Hematopoietic multipotent progenitor cell treated with erythropoietin and hydrocortisone succinate and interleukin-3 and kit ligand, for 8 days (in vitro differentiated cells): ENCODE measurements at regions not wholly inside any gene's neighbourhood (a gene's known extent, or its start where the extent isn't known, plus 50 kb on each side); places are given as distances from the start of the nearest gene placed in this dataset.

Experiments
- DNase-seq: peaks from one replicate; pipeline ENCODE4 v3.0.0-alpha.2; 2015

- DNase-seq: no peak
Observed at GRCh38 chr9:91025856-91026255, 224.2 kb downstream of the SYK start.

DNA sequence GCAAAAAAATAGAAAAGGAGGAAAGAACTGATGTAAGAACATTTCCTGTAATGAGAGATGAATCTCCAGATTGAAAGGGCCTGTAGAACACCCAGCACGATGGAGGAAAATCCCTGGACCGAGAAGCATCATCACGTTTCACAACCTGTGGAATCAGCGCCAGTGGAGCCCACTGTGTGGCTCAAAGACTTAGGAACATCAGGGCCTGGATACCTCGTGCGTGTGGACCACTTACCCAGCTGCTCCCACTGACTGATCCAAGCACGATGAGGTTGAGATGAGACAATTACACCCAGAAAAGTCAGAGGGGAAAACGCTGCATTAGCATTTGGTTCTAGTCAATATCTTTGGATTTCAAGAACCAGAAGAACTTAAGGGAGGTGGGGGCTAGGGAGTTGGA, 224.6 kb downstream of the SYK start:
- DNase-seq: no peak

DNA sequence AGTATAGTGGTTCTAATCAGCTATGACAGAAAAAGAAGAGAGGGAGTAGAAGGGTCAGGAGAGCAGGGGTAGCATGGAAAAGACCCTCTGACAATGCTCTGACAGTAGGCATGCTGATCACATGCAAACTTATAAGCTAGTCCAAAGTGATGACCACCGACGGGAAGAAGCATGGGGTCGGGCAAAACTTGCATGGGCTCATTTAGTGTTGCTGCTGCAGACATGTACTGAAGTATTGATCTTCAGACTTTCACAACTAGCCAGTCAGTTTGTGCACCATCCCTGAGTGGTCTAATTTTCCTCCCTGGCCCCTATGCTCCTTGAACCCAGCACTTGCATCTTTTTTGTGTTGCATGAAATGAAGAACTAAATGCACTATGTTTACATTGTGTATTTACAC, 225.4 kb downstream of the SYK start:
- no peak for DNase-seq

- no peak for DNase-seq
Observed at GRCh38 chr9:91028166-91028827, 226.7 kb downstream of the SYK start.

DNA sequence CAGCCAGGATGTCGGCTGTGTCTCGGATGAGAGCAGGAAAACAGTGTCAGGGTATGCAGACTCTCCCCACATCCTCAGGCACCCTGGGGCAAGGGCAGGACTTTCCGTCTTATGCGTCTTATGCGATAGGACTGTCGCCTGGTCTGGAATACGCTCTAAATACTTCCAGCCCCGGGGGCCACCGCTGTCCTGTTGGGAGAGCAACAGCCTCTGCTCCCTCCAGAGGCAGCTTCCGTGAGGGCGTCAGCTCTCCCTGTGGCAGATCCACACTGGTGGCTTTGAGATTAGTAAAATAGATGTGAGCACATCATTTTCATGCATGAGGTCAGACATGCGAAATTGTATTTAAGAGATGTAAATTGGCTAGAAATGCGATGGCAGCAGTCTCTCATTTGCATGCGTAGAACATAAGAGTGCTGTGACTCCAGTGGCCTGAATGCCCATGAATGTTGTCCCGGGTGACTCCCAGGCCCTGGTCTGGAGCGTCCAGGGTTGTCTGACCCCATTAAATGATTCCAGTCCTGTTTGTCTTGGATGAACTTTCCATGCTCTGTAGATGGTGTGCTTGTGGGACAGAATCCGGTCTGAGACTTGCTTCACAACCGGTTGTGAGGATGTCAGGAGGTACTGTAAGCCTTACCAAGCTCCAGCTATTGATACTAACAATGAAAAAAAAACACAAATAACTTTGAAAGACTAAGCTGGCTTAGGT, 228.2 kb downstream of the SYK start:
- no peak for DNase-seq

- DNase-seq: no peak
Observed at GRCh38 chr9:91032121-91032531, 230.5 kb downstream of the SYK start.

- DNase-seq: no peak
Observed at GRCh38 chr9:91033270-91033669, 231.7 kb downstream of the SYK start.

- DNase-seq: peak; percentile 49
Observed at GRCh38 chr9:91033797-91034196, 232.2 kb downstream of the SYK start.

DNA sequence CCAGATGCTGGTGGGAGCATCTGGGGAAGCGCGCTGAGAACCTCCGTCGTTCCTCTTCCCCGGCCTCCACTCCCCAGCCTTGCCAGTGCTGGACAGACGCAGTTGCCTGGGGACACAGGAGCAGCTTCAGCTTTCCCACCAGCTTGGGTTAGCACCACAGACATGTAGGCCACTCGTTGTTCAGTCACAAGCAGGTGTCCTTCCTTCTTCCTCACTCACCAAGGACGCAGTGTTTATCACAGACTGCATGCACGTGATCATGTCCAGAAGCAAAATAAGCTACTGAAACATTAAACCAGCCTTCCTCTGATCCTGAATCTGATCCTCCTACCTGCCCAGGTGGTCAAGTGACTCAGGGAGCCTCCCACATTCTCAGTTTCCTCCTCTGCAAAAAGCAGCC, 232.9 kb downstream of the SYK start:
- DNase-seq: no peak

- no peak for DNase-seq
Observed at GRCh38 chr9:91034976-91035824, 233.6 kb downstream of the SYK start.

DNA sequence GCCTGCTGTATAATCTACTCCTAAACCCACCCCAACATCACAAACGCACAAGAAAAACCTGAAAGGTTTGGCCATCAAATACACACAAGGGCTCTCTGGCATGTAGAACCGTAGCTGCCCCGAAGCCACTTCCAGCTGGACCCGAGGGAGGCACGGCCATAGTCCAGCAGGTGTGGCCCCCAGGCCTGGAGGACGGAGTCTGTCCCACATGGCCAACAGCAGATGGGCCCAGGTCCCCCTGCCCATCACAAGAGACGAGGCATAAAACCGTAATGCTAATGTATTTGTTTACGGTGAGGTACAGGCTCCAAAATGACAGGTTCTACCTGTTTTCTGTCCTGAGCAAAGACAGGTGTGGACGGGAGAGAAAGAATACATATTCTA, 234.2 kb downstream of the SYK start:
- DNase-seq: no peak

DNA sequence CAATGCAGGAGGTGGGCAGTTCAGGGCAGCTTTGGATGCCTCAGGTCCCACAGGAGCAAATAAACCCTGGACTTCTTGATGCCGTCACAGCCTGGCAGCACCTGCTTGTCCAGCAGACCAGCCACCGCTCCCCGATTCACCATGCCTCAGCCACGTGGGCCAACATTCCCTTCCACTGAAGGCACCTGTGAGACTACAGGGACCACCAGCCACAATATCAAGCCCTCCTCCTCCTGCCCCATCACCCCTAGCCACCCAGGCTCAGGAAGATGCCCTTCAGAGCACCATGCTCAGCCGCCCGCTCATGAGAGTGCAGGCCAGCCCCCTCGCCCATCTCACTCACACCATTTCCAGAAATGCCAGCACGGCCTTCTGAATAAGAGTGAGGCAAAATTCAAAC, 234.7 kb downstream of the SYK start:
- no peak for DNase-seq

GRCh38 chr9:91036826-91037510, 235.3 kb downstream of the SYK start:
- peak; percentile 85 for DNase-seq

DNA sequence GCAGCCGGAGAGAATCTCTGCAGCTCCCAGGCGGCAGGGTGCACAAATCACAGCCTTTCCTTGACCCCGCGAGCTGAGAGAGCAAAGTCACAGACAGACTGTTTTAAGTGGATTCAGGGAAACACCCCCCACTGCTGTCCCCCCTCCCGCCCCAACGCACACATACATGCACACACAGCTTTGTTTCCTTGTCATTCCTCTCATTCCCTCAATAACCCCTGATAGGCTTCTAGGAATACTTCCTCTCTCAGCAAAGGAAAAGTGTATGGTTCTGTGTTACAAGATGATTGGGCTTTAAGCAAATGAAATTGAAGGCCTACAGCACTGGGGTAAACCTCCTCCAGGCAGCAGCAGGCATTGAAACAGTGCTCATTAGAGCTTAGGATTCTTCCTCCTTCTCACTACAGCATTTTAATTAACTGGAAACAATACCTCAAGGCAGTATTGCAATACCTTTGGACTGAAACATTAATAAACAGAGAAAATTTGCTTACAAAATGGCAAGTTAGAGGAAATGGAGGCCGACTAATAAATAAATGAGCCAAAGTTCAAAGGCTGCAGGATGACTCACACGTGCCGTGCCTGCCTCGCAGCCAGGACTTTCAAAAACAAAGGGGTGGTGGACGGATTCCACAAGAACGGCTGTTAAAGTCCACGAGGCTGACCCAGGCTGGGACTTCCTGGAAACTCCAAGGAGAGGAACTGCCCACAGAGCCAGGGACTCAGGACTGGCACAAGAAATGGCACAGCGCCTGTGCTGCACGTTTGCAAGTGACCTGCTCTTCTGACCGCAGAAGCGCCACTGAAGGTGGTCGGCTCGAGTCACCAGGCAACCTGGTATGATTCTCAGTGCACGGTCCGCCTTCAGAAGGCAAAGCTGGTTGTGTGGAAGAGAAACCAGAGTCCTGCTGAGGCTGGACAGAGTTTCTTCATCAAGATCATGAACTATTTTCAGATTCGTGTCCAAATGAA, 236.2 kb downstream of the SYK start:
- no peak for DNase-seq

- no peak for DNase-seq
Observed at GRCh38 chr9:91038483-91039124, 237.0 kb downstream of the SYK start.

DNA sequence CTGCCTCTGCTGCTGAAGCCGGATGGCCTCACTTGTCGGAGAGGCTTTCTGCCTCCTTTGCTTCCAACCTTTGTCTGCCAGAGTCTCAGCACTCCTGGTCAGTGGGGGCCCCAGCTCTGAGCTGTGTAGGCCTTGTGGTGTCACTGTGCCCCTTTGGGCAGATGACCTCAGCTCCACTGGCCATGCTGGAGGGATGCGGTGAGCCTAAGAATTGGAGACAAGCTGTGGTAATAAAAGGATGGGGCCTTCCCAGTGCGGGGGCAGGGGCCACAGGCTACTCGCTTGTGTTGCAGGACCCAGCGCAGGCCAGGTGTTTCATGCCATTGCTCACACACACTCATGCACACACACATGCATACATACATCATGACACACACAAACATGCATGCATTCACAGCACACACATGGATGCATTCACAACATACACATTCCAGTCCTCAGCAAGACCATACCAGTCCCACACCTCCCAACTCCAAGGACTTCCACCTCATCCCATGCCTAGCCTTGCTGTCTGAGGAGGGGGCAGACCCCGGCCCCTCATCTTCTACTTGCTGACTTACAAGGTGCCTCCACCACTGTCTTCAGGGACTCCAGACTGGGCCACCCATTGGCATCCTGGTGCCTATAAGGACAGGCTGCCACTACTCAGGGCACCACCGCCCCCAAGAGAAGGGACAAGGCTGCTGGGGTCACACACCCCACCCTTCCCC, 237.7 kb downstream of the SYK start:
- no peak for DNase-seq

GRCh38 chr9:91039835-91040140, 238.2 kb downstream of the SYK start:
- DNase-seq: no peak

GRCh38 chr9:91040371-91041215, 239.0 kb downstream of the SYK start:
- DNase-seq: no peak

GRCh38 chr9:91042024-91042423, 240.4 kb downstream of the SYK start:
- no peak for DNase-seq

- no peak for DNase-seq
Observed at GRCh38 chr9:91042541-91042940, 240.9 kb downstream of the SYK start.
